HG03135 (cell line): ENCODE measurements at regions not wholly inside any gene's neighbourhood (a gene's known extent, or its start where the extent isn't known, plus 50 kb on each side); places are given as distances from the start of the nearest gene placed in this dataset.
"Not testable (repeated sequence)": the region's sequence is repeated elsewhere in the genome, so short reads cannot be mapped to it uniquely, and the experiment has no call there.

Source experiments
- ATAC-seq: cut with Tn5 transposase; IDR thresholded peaks from one replicate; pipeline ENCODE4 v1.9.1; 2021; ENCODE audit warnings: mild to moderate bottlenecking, moderate library complexity; ENCODE audit not compliant: unreplicated experiment

- ATAC-seq = no peak
Observed at GRCh38 chr11:95652002-95652472, 137.5 kb downstream of the FAM76B start.

DNA sequence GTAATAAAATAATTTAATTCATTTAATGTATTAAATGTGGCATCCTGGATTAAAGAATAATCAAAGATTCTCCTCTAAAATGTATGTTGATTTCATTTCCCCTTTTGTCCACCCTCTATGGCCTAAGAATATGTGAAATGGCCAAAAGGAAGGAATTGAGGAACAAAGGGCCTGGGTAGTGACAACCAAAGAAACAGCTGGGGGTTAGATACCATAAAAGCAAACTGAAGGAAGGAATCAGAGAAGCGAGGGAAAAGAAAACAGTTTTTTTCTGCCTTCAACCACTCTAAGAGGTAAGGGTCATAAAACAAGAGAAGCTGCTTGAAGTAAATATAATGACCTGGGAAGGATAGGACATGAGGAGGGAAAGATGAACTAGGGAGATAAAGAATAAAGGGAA lies 139.3 kb downstream of the FAM76B start:
- no peak for ATAC-seq

DNA sequence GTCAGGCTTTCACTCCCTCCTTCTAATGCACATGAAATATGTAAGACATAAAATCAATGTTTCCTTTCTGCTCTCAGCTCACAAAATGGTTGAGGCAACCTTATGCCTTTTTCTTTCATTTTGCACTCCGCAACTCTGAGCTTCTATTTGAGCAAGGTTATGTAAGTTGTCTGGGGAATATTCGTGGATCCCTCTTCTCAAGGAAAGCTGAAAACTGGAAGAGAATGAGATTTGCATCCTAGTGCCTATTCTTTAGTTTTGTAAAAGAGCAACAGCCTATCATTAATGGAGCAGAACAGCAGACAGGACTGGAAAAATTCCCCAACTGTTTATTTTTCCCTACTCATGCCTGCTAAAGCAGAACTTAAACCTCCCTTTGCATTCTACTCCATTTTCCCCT lies 141.7 kb downstream of the FAM76B start:
- ATAC-seq = no peak

- ATAC-seq = no peak
Observed at GRCh38 chr11:95647355-95647754, 142.2 kb downstream of the FAM76B start.

DNA sequence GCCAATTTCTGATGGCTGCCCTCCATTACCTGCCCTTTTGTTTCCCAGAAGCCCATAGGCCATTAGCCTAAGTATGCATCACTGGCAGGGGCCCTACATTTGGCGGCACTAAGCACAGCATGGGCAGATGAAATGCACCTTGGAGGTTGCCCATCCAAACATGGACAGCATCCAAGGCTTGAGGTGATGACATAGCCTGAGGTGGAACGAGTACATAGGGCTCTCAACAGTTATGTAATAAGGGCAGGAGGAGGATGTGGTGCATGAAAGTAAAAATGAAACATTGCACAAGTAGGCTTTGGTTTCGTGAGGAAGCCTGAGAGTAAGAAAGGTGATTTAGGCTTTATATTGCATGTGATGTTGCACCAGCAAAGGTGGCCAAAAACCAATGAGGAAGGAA lies 148.1 kb downstream of the FAM76B start:
- ATAC-seq = peak; percentile 100

- no peak for ATAC-seq
Observed at GRCh38 chr11:95638501-95638900, 151.1 kb downstream of the FAM76B start.

DNA sequence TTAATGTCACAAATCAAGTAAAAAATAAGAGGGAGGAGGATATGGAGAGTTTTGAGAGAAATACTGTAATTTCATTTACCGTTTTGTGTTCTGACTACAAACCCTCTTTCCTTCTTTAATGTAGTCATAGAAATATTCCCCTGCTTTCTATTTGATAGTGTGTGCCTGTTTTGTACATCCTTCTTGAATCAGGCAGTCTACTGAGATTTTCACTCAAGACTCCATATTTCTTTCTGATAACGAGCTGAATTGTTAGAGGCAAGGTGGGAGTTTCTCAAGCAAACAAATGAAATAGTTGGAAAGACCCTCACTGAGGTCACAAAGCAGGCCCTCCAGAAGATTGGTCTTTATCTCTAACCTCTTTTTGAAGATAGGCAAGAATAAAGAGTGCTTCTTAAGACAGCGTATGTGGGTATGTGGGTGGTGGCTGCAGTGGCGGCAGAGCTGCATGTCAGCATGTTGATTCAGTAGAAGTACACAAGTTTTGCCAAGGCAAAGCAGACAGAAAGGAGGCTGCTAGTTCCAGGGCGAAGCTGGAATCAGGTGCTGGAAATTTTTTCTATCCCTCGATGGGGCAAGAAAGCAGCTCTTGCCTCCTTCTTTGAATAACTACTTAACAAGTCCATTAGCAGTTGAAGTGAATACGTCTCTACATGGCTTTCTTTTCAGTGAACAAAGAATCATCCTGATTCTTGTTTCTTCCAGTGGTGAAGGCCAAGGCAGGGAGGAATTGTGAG lies 164.2 kb downstream of the FAM76B start:
- no peak for ATAC-seq

GRCh38 chr11:95616256-95616804 lies 173.3 kb downstream of the FAM76B start:
- ATAC-seq = no peak

DNA sequence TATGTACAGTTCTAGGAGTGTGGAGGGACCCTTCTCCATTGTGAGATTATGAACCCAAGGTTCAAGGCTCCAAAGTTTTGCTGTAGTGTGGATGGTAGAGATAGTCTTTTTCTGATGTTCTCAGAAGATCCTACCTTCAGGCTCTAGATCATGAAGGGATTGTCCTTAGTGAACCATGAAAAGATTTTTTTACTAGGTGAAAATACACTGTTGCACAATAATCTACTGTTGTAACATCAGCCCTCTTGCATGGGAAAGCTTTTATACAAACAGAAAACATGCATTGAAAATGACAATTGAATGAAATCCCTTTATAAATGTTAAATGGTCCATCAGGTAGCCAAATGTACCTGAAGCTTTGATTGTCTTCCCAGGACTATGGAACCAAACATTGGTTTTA lies 177.8 kb downstream of the FAM76B start:
- no peak for ATAC-seq

DNA sequence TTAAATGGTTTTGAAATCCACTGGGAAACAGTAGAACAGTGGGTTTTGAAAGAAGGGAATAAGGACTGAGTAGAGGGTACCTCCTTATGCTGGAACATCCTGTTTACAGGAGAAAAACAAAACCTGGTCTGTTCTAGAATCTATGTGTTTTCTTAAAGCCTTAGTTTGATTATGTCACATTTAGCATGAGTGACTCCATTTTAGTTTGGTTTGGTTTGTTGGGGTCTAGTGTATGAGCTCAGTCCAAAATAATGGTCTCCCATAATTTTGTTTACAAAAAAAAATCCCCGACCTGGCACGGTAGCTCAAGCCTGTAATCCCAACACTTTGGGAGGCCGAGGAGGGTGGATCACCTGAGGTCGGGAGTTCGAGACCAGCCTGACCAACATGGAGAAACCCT lies 179.4 kb downstream of the FAM76B start:
- not testable (repeated sequence) for ATAC-seq

DNA sequence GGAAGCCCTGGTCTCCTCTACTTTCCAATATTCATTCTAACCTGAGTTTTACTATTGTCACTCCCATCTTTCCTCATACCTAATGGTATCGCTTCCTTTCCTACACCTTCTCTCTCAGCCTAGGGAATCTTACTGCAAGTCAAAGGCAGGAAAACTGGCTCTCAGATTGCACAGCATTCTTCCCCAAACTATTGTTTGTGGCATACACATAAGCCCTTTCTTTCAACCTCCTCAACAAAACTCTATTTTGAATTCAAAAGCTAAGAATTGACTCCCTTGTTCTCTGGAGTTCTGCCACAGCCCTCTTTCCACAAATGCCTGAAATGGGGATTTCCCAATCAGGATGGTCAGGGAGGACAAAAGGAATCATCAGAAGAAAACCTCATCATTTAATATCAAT lies 181.5 kb downstream of the FAM76B start:
- no peak for ATAC-seq

DNA sequence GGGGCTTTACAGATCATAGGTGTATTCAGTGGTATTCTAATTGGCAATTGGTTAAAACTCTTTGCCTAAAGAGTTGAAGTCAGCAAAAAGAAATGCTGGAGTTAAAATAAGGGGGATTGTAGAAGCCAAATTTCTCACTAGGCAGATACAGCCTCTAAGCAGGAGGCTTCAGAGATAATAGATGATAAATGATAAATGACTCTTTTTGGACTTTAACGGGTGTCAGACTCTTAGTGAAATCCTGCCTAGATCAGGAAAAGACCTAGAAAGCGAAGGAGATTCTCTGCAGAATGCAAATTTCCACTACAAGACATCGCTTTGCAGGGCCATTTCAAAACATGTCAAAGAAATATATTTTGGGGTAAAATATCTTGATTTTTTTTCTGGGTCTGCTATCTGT lies 182.8 kb downstream of the FAM76B start:
- ATAC-seq = no peak

DNA sequence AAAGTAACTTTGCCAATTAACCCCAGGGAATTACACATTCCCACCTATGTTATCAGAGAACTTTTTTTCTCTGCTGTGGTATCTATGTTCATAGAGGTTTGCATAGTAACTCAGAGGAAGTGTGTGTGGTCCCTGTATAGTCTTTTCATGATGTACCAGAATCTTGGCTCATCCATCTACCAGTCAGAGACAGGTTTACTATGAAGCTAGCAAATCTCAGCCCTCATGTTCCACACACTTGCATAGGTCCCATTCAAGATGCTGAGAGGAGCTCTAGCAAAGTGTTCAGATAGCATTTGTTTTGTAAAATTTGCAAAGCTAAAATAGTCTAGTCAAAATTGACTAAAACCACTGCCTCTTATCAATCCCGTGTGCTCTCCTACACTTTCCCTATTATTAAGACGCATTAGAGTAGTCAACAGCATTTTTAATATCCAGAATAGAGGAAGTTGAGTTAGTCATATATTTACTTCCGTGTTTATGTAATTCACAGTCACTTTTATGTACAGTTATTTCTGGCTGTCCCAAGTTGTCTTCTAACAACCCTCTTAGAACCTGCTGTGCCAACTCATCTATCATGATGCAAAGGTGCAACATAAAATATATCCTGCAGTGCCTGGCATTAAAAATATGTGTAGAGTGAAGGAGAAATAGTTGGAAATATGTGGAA lies 184.2 kb downstream of the FAM76B start:
- no peak for ATAC-seq

DNA sequence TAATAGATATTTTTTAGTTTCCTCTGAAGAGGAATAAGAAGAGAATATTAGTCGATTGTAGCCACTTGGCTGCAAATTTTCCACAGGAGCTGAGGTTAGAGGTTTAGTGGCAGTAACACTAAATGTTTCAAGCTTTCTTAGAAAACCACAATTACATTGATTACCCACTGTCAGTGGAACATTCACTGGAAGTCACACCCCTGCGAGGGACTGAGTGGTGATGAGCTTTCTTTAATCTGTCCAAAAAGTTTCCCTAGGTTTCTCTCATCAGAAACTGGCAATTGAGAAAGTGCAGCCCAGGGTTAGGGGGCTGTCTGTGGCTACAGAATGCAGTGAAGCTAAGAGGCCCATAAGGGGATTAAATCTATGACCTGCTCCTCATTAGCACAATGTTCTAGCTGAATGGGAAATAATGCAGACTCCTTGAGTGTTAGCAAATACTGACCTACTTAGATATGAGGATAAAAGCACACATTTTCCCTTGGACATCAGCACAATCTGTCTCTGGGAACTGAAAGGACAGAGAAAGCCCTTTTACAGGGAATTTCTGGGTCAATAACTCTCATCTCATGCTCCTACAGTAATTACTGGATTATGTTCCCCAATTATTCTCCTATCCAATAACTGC lies 189.5 kb downstream of the FAM76B start:
- ATAC-seq = no peak

DNA sequence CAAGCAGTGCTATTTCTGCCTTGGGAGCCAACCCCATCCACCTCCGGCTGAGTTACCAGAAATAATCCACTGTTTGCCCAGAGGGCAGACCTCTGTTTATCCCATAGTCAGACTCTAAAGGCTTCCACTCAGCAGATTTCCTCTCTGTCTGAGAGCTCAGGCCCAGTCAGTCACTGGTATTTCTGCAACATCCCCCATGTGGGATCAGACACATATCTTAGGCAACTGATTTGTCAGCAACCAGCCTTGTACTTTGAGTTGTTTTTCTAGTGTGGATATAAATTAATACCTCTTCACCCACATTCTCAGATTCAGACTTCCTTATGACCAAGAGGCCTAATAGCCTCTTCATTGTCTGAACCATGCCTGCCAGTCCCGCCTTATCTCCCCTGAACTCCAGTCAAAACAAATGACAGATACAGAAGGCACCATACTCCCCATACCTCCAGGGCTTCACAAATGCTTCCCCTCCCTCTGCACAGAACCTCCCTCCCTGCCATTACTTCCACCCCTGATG lies 193.6 kb downstream of the FAM76B start:
- ATAC-seq = no peak

DNA sequence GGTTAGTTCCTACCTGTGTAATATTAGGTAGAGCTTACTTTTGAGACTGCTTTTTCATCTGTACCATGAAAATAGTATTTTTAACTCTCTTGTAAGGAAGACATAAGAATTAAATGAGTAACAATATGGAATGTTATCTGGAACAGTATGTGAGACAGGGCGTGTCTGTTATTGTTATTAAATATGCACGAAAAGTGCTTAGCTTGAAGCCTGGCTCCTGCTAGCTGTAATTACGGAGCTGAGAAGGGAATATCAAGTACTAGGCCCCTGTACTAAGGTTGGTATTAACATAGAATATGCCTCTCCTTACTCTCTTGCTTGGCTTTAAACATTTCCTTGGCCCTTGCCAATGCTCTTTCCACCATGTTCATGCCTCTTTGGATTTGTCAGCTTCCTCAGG lies 194.0 kb downstream of the FAM76B start:
- no peak for ATAC-seq

- no peak for ATAC-seq
Observed at GRCh38 chr11:95593111-95593510, 196.5 kb downstream of the FAM76B start.

GRCh38 chr11:95592471-95592870 lies 197.1 kb downstream of the FAM76B start:
- ATAC-seq = no peak

DNA sequence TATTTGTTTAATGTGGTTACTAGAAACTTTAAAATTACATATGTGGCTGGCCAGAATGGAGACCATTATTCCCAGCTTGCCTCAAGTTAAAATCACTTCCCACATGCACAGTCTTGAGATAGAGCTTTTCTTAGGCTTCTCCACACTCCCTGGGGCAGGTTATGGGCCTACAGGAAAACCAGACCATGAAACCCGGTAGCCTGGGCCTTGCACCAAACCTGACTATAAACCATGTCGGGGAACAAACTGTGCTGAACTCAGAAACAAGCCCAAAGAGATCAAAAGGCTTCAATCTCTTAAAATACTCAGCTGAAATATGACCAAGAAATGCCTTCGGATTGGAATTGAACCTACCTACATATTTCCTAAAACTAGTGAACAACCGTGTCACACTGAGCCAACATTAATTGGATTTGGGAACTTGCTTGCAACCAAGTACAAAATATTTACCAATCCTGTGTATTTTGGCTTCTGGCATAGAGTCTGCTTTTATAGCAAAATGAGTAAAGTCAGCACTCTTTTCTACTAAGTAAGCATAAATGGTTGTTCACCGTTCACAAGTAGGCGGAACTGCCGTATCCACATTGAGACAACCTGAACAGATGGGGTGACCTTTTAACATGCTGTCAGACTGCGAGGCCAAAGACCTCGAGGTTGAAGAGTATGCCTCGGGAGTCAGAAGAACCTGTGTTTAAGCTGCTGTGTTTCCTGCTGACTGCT lies 199.5 kb downstream of the FAM76B start:
- ATAC-seq = no peak

GRCh38 chr11:95588821-95589220 lies 200.8 kb downstream of the FAM76B start:
- ATAC-seq = no peak

GRCh38 chr11:95586661-95587060 lies 202.9 kb downstream of the FAM76B start:
- no peak for ATAC-seq
